Fibroblast of skin of right biceps (primary cell): ENCODE measurements at regions not wholly inside any gene's neighbourhood (a gene's known extent, or its start where the extent isn't known, plus 50 kb on each side); places are given as distances from the start of the nearest gene placed in this dataset.

Experiments used
- DNase-seq: peaks from one replicate; pipeline ENCODE4 v3.0.0-alpha.2; 2013

- DNase-seq: no peak
These were observed 73.4 kb downstream of the PITPNM2 start for GRCh38 chr12:123077298-123078119.

DNA sequence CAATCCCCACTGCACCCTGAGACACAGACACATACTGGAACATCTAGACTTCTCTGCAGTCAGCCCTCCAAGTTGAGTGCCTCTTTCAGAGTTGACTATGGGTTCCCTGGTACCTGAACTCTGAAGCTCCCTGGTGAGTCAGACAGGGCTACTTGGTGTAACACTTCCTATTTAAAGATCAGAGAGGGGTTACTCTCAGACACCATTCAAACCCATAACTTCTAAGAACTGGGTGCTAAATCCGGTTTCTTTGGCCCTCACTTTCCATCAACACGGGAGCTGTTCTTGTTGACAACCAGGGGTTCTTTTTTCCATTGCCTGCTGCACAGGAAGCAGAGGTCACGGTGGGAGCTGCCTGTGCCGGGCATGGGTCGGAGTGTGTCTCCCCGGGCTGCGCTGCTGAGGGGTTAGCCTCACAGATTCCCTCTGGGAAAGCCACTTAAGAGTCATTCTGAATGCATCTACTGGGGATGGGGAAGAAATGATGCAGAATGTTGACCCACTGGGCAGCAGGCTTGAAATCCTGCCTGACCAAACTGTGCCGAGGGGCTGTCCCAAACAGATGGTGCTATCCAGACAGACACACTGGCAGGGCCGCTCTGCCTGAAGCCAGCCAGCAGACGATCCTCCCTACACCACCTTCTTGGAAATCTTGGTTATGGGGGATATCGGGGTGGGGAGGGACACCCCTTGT, 74.1 kb downstream of the PITPNM2 start:
- no peak for DNase-seq

GRCh38 chr12:123075646-123076171, 75.2 kb downstream of the PITPNM2 start:
- DNase-seq: peak; percentile 59

GRCh38 chr12:123075087-123075645, 75.7 kb downstream of the PITPNM2 start:
- DNase-seq: no peak

GRCh38 chr12:123073962-123074801, 76.7 kb downstream of the PITPNM2 start:
- no peak for DNase-seq

- DNase-seq: no peak
These were observed 77.6 kb downstream of the PITPNM2 start for GRCh38 chr12:123073292-123073691.

- no peak for DNase-seq
These were observed 79.0 kb downstream of the PITPNM2 start for GRCh38 chr12:123071857-123072256.

GRCh38 chr12:123071099-123071800, 79.6 kb downstream of the PITPNM2 start:
- DNase-seq: no peak

DNA sequence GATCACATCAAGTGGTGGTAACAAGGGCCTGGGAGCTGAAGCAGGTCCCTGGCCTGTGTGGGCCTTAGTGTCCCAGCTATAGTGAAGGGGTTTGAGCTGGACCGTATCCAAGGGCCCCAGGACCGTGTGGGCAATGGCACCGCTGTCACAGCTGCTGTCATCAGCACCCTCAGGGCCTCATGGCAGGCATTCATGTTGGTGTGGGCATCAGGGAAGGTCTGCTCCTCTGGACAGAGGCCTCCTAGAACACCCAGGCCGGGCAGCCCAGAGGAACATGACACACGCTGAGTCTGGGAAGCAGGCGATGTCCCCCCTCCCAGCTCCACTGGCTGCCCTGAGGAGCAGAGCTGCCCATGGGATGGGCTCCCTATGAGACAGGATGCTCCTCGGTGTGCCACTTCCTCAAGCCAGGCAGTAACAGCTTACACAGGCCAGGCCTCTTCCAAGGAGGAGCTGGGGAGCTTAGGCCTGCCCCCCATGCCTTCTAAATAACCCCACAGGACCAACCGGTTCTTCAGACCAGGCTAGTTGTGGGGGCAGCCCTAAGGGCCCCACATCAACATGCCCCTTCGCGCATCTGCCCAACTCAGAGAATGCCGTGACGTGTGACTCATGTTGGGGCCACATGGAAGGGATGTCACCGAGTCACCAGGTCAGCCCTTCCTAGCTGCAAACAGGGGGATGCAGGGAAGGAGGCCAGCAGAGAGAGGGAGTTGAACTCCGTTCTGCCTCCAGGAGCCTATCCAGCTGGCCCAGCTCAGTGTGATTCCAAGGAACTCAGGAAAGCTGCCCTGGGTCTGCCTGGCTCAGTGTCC, 80.4 kb downstream of the PITPNM2 start:
- no peak for DNase-seq

- DNase-seq: no peak
These were observed 81.2 kb downstream of the PITPNM2 start for GRCh38 chr12:123069436-123070266.

DNA sequence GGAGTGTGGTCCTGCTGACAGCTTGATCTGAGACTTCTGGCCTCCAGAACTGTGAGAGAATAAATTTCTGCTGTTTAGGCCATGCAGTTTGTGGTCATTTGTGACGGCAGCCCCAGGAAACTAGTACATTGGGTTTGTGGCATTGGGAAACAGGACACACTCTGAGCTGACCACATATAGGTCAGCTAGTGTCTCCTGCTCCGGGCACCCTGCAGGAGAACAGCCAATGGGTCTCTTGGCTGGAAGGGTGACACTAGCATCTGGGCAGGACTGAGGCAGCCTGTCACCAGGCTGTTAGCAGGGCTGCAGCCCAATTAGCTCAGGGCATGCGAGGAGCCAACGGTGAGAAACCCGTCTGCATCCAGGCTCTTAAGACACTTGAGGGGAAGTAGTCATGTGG, 83.2 kb downstream of the PITPNM2 start:
- DNase-seq: no peak

DNA sequence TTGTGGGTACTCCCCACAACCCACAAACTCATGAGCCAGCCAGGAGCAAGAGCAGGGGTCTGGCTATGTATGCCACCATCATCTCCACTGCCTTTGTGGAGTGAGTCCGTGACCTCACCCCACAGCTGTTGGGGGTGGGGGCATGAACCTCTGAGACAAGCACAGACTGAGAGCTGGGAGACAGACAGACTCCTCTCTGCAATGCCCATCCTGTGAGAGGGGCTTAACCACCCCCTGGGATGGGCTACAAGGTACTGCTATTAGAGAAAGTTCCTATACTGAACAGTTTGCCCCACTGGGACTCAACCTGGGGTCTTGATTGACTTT, 84.5 kb downstream of the PITPNM2 start:
- no peak for DNase-seq

DNA sequence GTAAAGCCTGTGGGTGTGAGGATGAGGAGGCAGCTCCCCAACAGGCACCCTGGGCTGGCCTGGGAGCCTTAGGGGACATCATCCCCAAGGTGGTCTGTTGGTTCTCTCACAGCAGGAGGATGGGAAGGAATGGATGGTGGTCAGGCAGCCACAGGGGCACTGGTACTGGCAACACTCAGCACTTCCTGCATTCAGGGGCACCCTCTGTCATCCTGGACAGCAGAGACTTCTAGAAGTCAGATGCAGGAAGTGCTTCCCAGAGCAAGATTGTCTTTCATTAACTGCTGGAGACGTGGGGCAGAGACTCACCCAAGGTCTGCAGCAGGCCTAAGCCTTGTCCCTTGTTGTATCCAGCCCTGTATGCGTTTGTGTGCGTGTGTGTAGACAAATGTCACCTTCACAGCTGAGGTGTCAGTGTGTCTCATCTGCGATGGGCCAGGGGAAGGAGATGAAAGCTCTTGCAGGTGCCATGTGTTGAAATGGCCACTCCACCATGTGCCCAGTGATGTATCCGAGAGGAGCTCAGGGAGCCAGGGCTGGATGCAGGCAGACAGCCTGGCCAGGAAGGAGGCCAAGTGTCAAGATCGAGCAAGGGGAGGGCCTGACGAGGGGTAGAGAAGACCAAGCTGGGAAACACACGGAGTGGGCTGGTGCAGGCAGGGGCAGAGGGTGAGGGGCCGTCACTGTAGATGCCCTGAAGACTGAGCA, 85.1 kb downstream of the PITPNM2 start:
- no peak for DNase-seq

DNA sequence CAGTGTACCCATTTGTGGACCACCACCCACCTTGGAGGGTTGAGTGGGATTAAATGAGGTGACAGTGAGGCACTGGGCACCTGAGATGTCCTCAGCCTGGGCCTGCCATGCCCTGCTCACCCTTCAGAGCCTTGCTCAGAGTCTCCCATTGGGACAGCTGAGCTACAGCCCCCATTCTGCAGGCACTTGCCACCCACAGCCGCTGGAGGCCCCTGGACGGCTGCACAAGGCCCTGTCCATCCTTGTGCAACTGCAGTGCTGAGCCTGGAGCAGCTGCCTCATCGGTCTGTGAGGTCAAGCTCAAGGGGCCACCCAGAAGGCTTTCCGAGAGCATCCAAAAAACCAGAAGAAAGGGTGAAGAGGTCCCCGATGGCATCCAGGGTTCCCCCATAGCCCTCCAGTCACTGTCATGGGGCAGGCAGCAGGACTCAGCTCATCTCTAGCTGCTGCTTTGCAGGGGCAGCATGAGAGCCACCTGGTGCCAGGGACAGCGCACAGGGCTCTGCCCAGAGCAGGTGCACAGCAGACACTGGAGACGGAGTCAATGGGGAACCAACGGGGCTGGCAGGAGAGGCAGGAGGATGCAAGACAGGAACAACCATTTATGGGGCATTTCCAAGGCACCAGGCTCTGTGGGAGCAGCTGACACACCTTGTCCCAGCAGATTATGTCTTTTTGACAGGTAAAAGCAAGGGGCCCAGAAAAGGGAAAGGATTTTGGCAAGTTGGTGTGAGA, 84.6 kb downstream of the ARL6IP4 start:
- DNase-seq: no peak

DNA sequence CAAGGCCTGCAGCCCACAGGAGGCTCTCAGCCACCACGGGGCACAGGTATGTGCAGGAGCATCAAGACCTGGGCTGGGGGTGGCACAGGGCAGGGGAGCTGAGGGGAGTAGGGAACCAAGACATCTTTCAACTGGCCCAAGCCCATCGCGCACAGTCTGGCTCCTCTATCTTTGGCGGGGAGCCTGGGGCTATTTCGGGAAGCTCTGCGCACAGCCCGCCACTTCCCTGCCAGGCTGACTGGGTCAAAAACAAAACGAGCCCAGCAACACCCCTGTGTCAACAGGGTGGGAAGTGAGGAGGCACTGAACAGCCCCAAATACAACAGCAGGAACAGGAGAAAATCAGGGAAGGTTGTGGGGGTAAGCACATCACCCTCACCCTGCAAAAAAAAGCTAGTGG, 83.9 kb downstream of the ARL6IP4 start:
- no peak for DNase-seq

GRCh38 chr12:123063535-123063934, 83.1 kb downstream of the ARL6IP4 start:
- peak; percentile 23 for DNase-seq

- DNase-seq: peak; percentile 70
These were observed 82.4 kb downstream of the ARL6IP4 start for GRCh38 chr12:123062681-123063486.
